Natural killer cell (primary cell): ENCODE measurements at regions not wholly inside any gene's neighbourhood (a gene's known extent, or its start where the extent isn't known, plus 50 kb on each side); places are given as distances from the start of the nearest gene placed in this dataset.
A peak's percentile ranks its signal among the peaks of the same experiment; 100 is the strongest.

Experiments
- ATAC-seq, 3 donors: fragments of 150-1000 bp in 2 of 3; fragments of 200-7000 bp in 1 of 3; cut with Tn5 transposase; 1 replicate in 1 of 3; 2 replicates in 2 of 3; pipeline ENCODE4 v1.10.0; 2021; ENCODE audit warnings: mild to moderate bottlenecking in 2 of 3, moderate library complexity in 2 of 3
- DNase-seq, 2 donors: peaks; one replicate each; pipeline versions ENCODE4 v3.0.0 to v3.0.0-alpha.2; 2013 to 2021; ENCODE audit warnings: mixed read lengths in 1 of 2
- H3K27ac ChIP-seq: one replicate; pipeline ENCODE4 v1.5.1; 2013; ENCODE audit warnings: mild to moderate bottlenecking, low read length
- H3K27me3 ChIP-seq: one replicate; pipeline ENCODE4 v1.6.1; 2013; ENCODE audit warnings: low read length; ENCODE audit not compliant: control insufficient read depth, insufficient read depth
- H3K36me3 ChIP-seq: one replicate; pipeline ENCODE4 v1.6.1; 2013; ENCODE audit warnings: low read length; ENCODE audit not compliant: control insufficient read depth, insufficient read depth
- H3K4me1 ChIP-seq: one replicate; pipeline ENCODE4 v1.6.1; 2013; ENCODE audit warnings: low read length; ENCODE audit not compliant: control insufficient read depth, insufficient read depth
- H3K4me3 ChIP-seq: one replicate; pipeline ENCODE4 v1.5.1; 2013; ENCODE audit warnings: low read length
- H3K9me3 ChIP-seq: one replicate; pipeline ENCODE4 v1.6.1; 2013; ENCODE audit warnings: low read length; ENCODE audit not compliant: control insufficient read depth, insufficient read depth
- H3K27ac Mint-ChIP-seq, 2 donors: one replicate each; pipeline ENCODE4 v1.8.0; 2022; ENCODE audit warnings: mild to moderate bottlenecking in 2 of 2, mixed read lengths in 2 of 2, moderate library complexity in 1 of 2
- H3K27me3 Mint-ChIP-seq, 2 donors: one replicate each; pipeline ENCODE4 v1.8.0; 2022; ENCODE audit warnings: low read depth in 2 of 2, mixed read lengths in 2 of 2
- H3K36me3 Mint-ChIP-seq: one replicate; pipeline ENCODE4 v1.8.0; 2022; ENCODE audit warnings: mixed read lengths
- H3K4me1 Mint-ChIP-seq, 2 donors: one replicate each; pipeline ENCODE4 v1.8.0; 2022; ENCODE audit warnings: mixed read lengths in 2 of 2
- H3K4me3 Mint-ChIP-seq: one replicate; pipeline ENCODE4 v1.8.0; 2022; ENCODE audit warnings: mild to moderate bottlenecking, moderate library complexity, mixed read lengths
- H3K9me3 Mint-ChIP-seq, 2 donors: one replicate each; pipeline ENCODE4 v1.8.0; 2022; ENCODE audit warnings: mixed read lengths in 2 of 2
- CTCF ChIP-seq: fragments of 200-600 bp; IDR thresholded peaks from one replicate; pipeline ENCODE4 v1.8.0; 2022; ENCODE audit warnings: antibody characterized with exemption
- WGBS: methylation state at CpG from one replicate; pipeline ENCODE4 v1.1.7; 2013; ENCODE audit warnings: missing lambda C conversion rate; ENCODE audit not compliant: insufficient coverage; 5-methylcytosine and 5-hydroxymethylcytosine counted together
- intact Hi-C: fragments of 100-400 bp; cut with micrococcal nuclease; formaldehyde crosslinking; loops from one replicate; pipeline ENCODE4 v1.14.2; 2022

DNA sequence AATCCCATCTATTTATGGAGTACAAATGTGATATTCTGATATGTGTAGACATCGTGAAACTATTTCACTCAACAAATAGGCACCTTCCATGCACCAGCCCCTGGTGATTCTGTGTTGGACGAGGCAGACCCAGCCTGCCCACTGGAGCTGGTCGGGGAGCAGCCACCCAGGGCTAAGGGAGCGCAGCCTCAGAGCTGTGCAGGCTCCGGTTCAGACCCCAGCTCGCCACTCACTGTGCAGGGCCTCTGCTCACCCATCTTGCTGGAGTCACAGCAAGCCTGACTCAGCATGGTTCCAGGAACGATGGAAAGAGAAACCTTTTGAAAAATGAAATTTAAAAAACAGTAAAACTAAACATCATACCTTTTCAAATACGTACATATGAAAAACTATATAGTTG, 52.3 kb upstream of the BCL11B start:
- no peaks in the 10 kb centered on the region for H3K27me3 Mint-ChIP-seq
- intact Hi-C loops: loop anchor here (5.0 kb wide), 1 partner anchor 52 kb away; the partner anchor contains the start of gene BCL11B
- WGBS: 84% methylated on average over 6 of the region's 8 CpGs
- H3K9me3 Mint-ChIP-seq: no peaks in the 10 kb centered on the region
- no peaks in the 10 kb centered on the region for H3K36me3 ChIP-seq
- no peaks in the 10 kb centered on the region for H3K36me3 Mint-ChIP-seq
- no peak overlapping the region for H3K4me3 Mint-ChIP-seq
- no peak overlapping the region for H3K27ac ChIP-seq
- DNase-seq (no peak), ATAC-seq (no peak)
- H3K27ac Mint-ChIP-seq: no peak overlapping the region
- peaks cover 26% of the 10 kb centered on the region for H3K4me1 ChIP-seq
- no peak for TF ChIP-seq CTCF
- peaks cover 28 to 52% of the 10 kb centered on the region in 2 donors for H3K4me1 Mint-ChIP-seq
- no peaks in the 10 kb centered on the region for H3K9me3 ChIP-seq
- H3K27me3 ChIP-seq: no peaks in the 10 kb centered on the region
- H3K4me3 ChIP-seq: no peak overlapping the region

- H3K27ac ChIP-seq: no peak overlapping the region
- Mint-ChIP-seq H3K27me3 (no peaks in the 10 kb centered on the region), H3K27ac (peak overlapping the region; percentile 20 to 29), H3K36me3 (no peaks in the 10 kb centered on the region), H3K9me3 (no peaks in the 10 kb centered on the region), H3K4me1 (peaks cover 28 to 52% of the 10 kb centered on the region in 2 donors), H3K4me3 (no peak overlapping the region)
- peaks cover 32% of the 10 kb centered on the region for H3K4me1 ChIP-seq
- intact Hi-C loops: loop anchor here (5.0 kb wide), 1 partner anchor 51 kb away; the partner anchor contains the start of gene BCL11B
- ATAC-seq (no peak), DNase-seq (no peak)
- H3K9me3 ChIP-seq: no peaks in the 10 kb centered on the region
- H3K36me3 ChIP-seq: no peaks in the 10 kb centered on the region
- TF ChIP-seq CTCF: no peak
- WGBS: 91% methylated on average over 14 of the region's 14 CpGs
- no peak overlapping the region for H3K4me3 ChIP-seq
- H3K27me3 ChIP-seq: no peaks in the 10 kb centered on the region
These were observed 51.7 kb upstream of the BCL11B start for GRCh38 chr14:99323603-99324185.

GRCh38 chr14:99322731-99323599, 51.0 kb upstream of the BCL11B start:
- no peaks in the 10 kb centered on the region for H3K27me3 ChIP-seq
- peaks cover 38% of the 10 kb centered on the region for H3K4me1 ChIP-seq
- WGBS: 85% methylated on average over 20 of the region's 20 CpGs
- no peaks in the 10 kb centered on the region for H3K9me3 ChIP-seq
- ATAC-seq (no peak), DNase-seq (no peak)
- H3K27ac ChIP-seq: no peak overlapping the region
- H3K9me3 Mint-ChIP-seq: no peaks in the 10 kb centered on the region
- no peak overlapping the region for H3K4me3 ChIP-seq
- H3K36me3 Mint-ChIP-seq: no peaks in the 10 kb centered on the region
- peaks cover 28 to 54% of the 10 kb centered on the region in 2 donors for H3K4me1 Mint-ChIP-seq
- H3K36me3 ChIP-seq: no peaks in the 10 kb centered on the region
- TF ChIP-seq CTCF: no peak
- intact Hi-C loops: loop anchor here (5.0 kb wide), 1 partner anchor 51 kb away; the partner anchor contains the start of gene BCL11B
- H3K27me3 Mint-ChIP-seq: no peaks in the 10 kb centered on the region
- H3K27ac Mint-ChIP-seq: peak overlapping the region; percentile 20 to 29
- H3K4me3 Mint-ChIP-seq: no peak overlapping the region
